HepG2 (cell line): ENCODE measurements at regions not wholly inside any gene's neighbourhood (a gene's known extent, or its start where the extent isn't known, plus 50 kb on each side); places are given as distances from the start of the nearest gene placed in this dataset.

Experiments
- ATAC-seq: fragments of 200-7000 bp; cut with Tn5 transposase; 3 replicates; pipeline ENCODE4 v1.9.1; 2020; ENCODE audit warnings: mild to moderate bottlenecking, moderate library complexity
- BruUV-seq: library from RNA; stranded (reverse); fragments of 400-500 nt; replicated peaks from 2 replicates; lab custom pipeline; 2021; lab: Mats Ljungman, UMichigan
- CTCF ChIA-PET: fragments of 300-600 bp; formaldehyde crosslinking; extraction: SDS; loops from one replicate; lab custom pipeline; 2021; ENCODE audit warnings: low total read pairs, inconsistent platforms, low intra/inter-chr PET ratio; lab: Yijun Ruan, JAX
- POLR2A ChIA-PET: fragments of 350-600 bp; sonication (Branson Sonifier 250); formaldehyde crosslinking; loops from one replicate; lab custom pipeline; 2020; ENCODE audit warnings: antibody characterized with exemption, inconsistent platforms; lab: Yijun Ruan, JAX
- DNase-seq: peaks from one replicate; pipeline ENCODE4 v3.0.0-alpha.2; 2015; ENCODE audit warnings: low spot score
- FAIRE-seq: peaks from 3 replicates; lab custom pipeline; 2011; peaks lifted over from hg19 to GRCh38; lab: Jason Lieb, UNC
- H2AFZ ChIP-seq: one replicate; pipeline ENCODE4 v1.6.1; 2011; ENCODE audit warnings: low read length, inconsistent platforms
- H3K27ac ChIP-seq: fragments of 300-600 bp; 3 replicates; pipeline ENCODE4 v1.8.0; 2011; ENCODE audit warnings: mixed run types, mild to moderate bottlenecking, mixed read lengths, low read length, inconsistent platforms; ENCODE audit not compliant: insufficient read depth; ENCODE audit errors: extremely low read length
- H3K27me3 ChIP-seq, 2 experiments: fragments of 200-600 bp in 1 of 2; 2 replicates in 1 of 2; 3 replicates in 1 of 2; pipeline versions ENCODE4 v1.6.0 to v1.8.0; 2011; ENCODE audit warnings: low read length in 2 of 2, mild to moderate bottlenecking in 2 of 2, moderate library complexity in 2 of 2, inconsistent platforms in 1 of 2; ENCODE audit not compliant: insufficient read depth in 2 of 2, control insufficient read depth in 1 of 2
- H3K36me3 ChIP-seq, 2 experiments: fragments of 200-600 bp in 1 of 2; replicated peaks in 1 of 2; 2 replicates in 1 of 2; 3 replicates in 1 of 2; pipeline versions ENCODE4 v1.5.1 to v1.8.0; 2011; ENCODE audit warnings: low read length in 2 of 2, inconsistent platforms in 1 of 2; ENCODE audit not compliant: insufficient read depth in 2 of 2, control insufficient read depth in 1 of 2
- H3K4me1 ChIP-seq: 2 replicates; pipeline ENCODE4 v1.5.1; 2012; ENCODE audit warnings: low read length, inconsistent platforms; ENCODE audit not compliant: insufficient read depth
- H3K4me2 ChIP-seq: 2 replicates; pipeline ENCODE4 v1.6.0; 2011; ENCODE audit warnings: low read depth, low read length, inconsistent platforms
- H3K4me3 ChIP-seq, 3 experiments: fragments of 200-600 bp in 1 of 3; sonication (generic), shearing (Covaris generic) in 1 of 3; replicated peaks in 1 of 3; 2 replicates each; pipeline ENCODE4 v1.5.1; 2011 to 2016; ENCODE audit warnings: low read length in 3 of 3, inconsistent platforms in 2 of 3, low read depth in 2 of 3, mild to moderate bottlenecking in 2 of 3, control low read depth in 1 of 3, mixed read lengths in 1 of 3; ENCODE audit not compliant: insufficient read depth in 1 of 3
- H3K79me2 ChIP-seq: one replicate; pipeline ENCODE4 v1.6.1; 2011; ENCODE audit warnings: low read length, inconsistent platforms; ENCODE audit not compliant: insufficient read depth
- H3K9ac ChIP-seq: 2 replicates; pipeline ENCODE4 v1.6.0; 2011; ENCODE audit warnings: mild to moderate bottlenecking, low read depth, low read length, inconsistent platforms; ENCODE audit not compliant: insufficient read depth
- H3K9me3 ChIP-seq: 2 replicates; pipeline ENCODE4 v1.5.1; 2012; ENCODE audit warnings: mild to moderate bottlenecking, low read length
- H4K20me1 ChIP-seq: 2 replicates; pipeline ENCODE4 v1.6.0; 2011; ENCODE audit warnings: inconsistent platforms, mild to moderate bottlenecking, low read length, moderate library complexity; ENCODE audit not compliant: insufficient read depth
- DPF2 ChIP-seq: sonication (generic); formaldehyde crosslinking; IDR thresholded peaks from 2 replicates; pipeline ENCODE4 v1.4.0; 2020; ENCODE audit warnings: mild to moderate bottlenecking, low read depth, missing genetic modification reagents, borderline replicate concordance
- ELF1 ChIP-seq: sonication (generic); formaldehyde crosslinking; IDR thresholded peaks from 2 replicates; pipeline ENCODE4 v1.4.0; 2020; ENCODE audit warnings: missing genetic modification reagents
- FOXA3 ChIP-seq: IDR thresholded peaks from 2 replicates; pipeline ENCODE4 v1.6.1; 2016; ENCODE audit warnings: missing genetic modification reagents, missing compliant biosample characterization
- HOXA9 ChIP-seq: sonication (generic); formaldehyde crosslinking; IDR thresholded peaks from 2 replicates; pipeline ENCODE4 v1.8.1; 2022; ENCODE audit warnings: missing genetic modification reagents, mild to moderate bottlenecking, moderate library complexity, borderline replicate concordance
- MTA1 ChIP-seq: sonication (generic); formaldehyde crosslinking; IDR thresholded peaks from 2 replicates; pipeline ENCODE4 v1.4.0; 2020; ENCODE audit warnings: missing genetic modification reagents, mild to moderate bottlenecking, borderline replicate concordance
- NCOA2 ChIP-seq: sonication (generic); formaldehyde crosslinking; IDR thresholded peaks from 2 replicates; pipeline ENCODE4 v1.8.0; 2022; ENCODE audit warnings: inconsistent platforms
- NFKB2 ChIP-seq: sonication (generic); formaldehyde crosslinking; IDR thresholded peaks from 2 replicates; pipeline ENCODE4 v1.4.0; 2020; ENCODE audit warnings: missing genetic modification reagents, borderline replicate concordance
- TFE3 ChIP-seq: IDR thresholded peaks from 2 replicates; pipeline ENCODE4 v1.6.1; 2016
- TMF1 ChIP-seq: sonication (generic); formaldehyde crosslinking; IDR thresholded peaks from 2 replicates; pipeline ENCODE4 v1.8.1; 2022; ENCODE audit warnings: low read depth, missing genetic modification reagents
- TOE1 ChIP-seq: sonication (generic); formaldehyde crosslinking; IDR thresholded peaks from 2 replicates; pipeline ENCODE4 v1.4.0; 2020; ENCODE audit warnings: mild to moderate bottlenecking, missing genetic modification reagents
- YEATS2 ChIP-seq: sonication (generic); formaldehyde crosslinking; IDR thresholded peaks from 2 replicates; pipeline ENCODE4 v1.4.0; 2020; ENCODE audit warnings: missing genetic modification reagents, borderline replicate concordance
- ZNF160 ChIP-seq: sonication (generic); formaldehyde crosslinking; IDR thresholded peaks from 2 replicates; pipeline ENCODE4 v1.8.0; 2022; ENCODE audit warnings: mild to moderate bottlenecking, inconsistent platforms, missing genetic modification reagents
- ZNF354B ChIP-seq: sonication (generic); formaldehyde crosslinking; IDR thresholded peaks from 2 replicates; pipeline ENCODE4 v1.8.0; 2022; ENCODE audit warnings: mild to moderate bottlenecking, missing genetic modification reagents
- ZNF552 ChIP-seq: sonication (generic); formaldehyde crosslinking; IDR thresholded peaks from 2 replicates; pipeline ENCODE4 v1.9.0; 2022; ENCODE audit warnings: missing genetic modification reagents, mild to moderate bottlenecking, borderline replicate concordance
- ZNF557 ChIP-seq: sonication (generic); formaldehyde crosslinking; IDR thresholded peaks from 2 replicates; pipeline ENCODE4 v1.4.0; 2020; ENCODE audit warnings: missing genetic modification reagents
- ZNF567 ChIP-seq: sonication (generic); formaldehyde crosslinking; IDR thresholded peaks from 2 replicates; pipeline ENCODE4 v1.8.1; 2023; ENCODE audit warnings: mild to moderate bottlenecking, missing genetic modification reagents, borderline replicate concordance
- ZSCAN12 ChIP-seq: sonication (generic); formaldehyde crosslinking; IDR thresholded peaks from 2 replicates; pipeline ENCODE4 v1.9.0; 2021; ENCODE audit warnings: mild to moderate bottlenecking, missing genetic modification reagents
- WGBS: methylation state at CpG from one replicate; pipeline ENCODE4 v1.1.6; 2017; ENCODE audit warnings: low lambda C conversion rate; 5-methylcytosine and 5-hydroxymethylcytosine counted together
- in situ Hi-C: cut with HindIII; loops from 2 replicates; pipeline ENCODE4 v1.10.0; 2017; ENCODE audit warnings: low pct_unique_long_range_greater_than_20kb; ENCODE audit not compliant: extremely low pct_ligation_motif_present
- intact Hi-C: fragments of 100-400 bp; cut with micrococcal nuclease; formaldehyde crosslinking; loops from one replicate; pipeline ENCODE4 v1.10.0; 2022; ENCODE audit not compliant: unreplicated experiment
- TF ChIP-seq, protein P1 (sequence below), 2 experiments: sonication (generic) in 1 of 2; formaldehyde crosslinking in 1 of 2; IDR thresholded peaks; 2 replicates each; pipeline versions ENCODE4 v1.6.1 to v1.9.0; 2014 to 2022; ENCODE audit warnings: antibody characterized with exemption in 1 of 2, borderline replicate concordance in 1 of 2, inconsistent platforms in 1 of 2, low read depth in 1 of 2, missing genetic modification reagents in 1 of 2
- TF ChIP-seq, protein P2 (sequence below): sonication (generic); formaldehyde crosslinking; conservative IDR thresholded peaks from 2 replicates; pipeline ENCODE4 v1.4.0; 2020; ENCODE audit warnings: missing genetic modification reagents

GRCh38 chr10:3579845-3580244, 205.2 kb downstream of the KLF6 start:
- Histone ChIP-seq H3K4me3 (no peak overlapping the region), H3K27me3 (peaks cover 0 to 8% of the 10 kb centered on the region in 2 experiments; a peak in 1 of 5 replicates), H3K9ac (no peak overlapping the region), H3K9me3 (no peaks in the 10 kb centered on the region), H3K36me3 (no peaks in the 10 kb centered on the region), H3K4me1 (no peaks in the 10 kb centered on the region), H4K20me1 (no peaks in the 10 kb centered on the region), H3K27ac (no peak overlapping the region), H3K4me2 (no peak overlapping the region), H3K79me2 (no peaks in the 10 kb centered on the region), H2AFZ (no peak overlapping the region)
- 0% methylated on average over 3 of the region's 3 CpGs for WGBS
- FAIRE-seq (no peak), DNase-seq (no peak), ATAC-seq (no peak)
- ChIA-PET CTCF (no interaction called here), POLR2A (no interaction called here)
- in situ Hi-C loops (no loop called here), intact Hi-C loops (no loop called here)
- no TSS peak for BruUV-seq
- TF ChIP-seq, protein P1, sequence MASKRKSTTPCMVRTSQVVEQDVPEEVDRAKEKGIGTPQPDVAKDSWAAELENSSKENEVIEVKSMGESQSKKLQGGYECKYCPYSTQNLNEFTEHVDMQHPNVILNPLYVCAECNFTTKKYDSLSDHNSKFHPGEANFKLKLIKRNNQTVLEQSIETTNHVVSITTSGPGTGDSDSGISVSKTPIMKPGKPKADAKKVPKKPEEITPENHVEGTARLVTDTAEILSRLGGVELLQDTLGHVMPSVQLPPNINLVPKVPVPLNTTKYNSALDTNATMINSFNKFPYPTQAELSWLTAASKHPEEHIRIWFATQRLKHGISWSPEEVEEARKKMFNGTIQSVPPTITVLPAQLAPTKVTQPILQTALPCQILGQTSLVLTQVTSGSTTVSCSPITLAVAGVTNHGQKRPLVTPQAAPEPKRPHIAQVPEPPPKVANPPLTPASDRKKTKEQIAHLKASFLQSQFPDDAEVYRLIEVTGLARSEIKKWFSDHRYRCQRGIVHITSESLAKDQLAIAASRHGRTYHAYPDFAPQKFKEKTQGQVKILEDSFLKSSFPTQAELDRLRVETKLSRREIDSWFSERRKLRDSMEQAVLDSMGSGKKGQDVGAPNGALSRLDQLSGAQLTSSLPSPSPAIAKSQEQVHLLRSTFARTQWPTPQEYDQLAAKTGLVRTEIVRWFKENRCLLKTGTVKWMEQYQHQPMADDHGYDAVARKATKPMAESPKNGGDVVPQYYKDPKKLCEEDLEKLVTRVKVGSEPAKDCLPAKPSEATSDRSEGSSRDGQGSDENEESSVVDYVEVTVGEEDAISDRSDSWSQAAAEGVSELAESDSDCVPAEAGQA (IDR thresholded peaks at IDR 0.05; ENCODE audit: low read depth), result no peak
- TF ChIP-seq, protein P1 (CRISPR knock-in tag; IDR thresholded peaks at IDR 0.05; ENCODE audit: borderline replicate concordance), result no peak
- TF ChIP-seq ZNF354B (no peak), TMF1 (no peak), ZNF557 (CRISPR knock-in tag) (no peak), FOXA3 (CRISPR knock-in tag) (no peak), HOXA9 (CRISPR knock-in tag) (no peak), ZNF552 (CRISPR knock-in tag) (no peak), ZSCAN12 (CRISPR knock-in tag) (no peak), NFKB2 (CRISPR knock-in tag) (no peak), ZNF160 (CRISPR knock-in tag) (no peak), TFE3 (CRISPR knock-in tag) (no peak), YEATS2 (CRISPR knock-in tag) (no peak), ELF1 (CRISPR knock-in tag) (no peak), MTA1 (CRISPR knock-in tag) (no peak), NCOA2 (CRISPR knock-in tag) (no peak), DPF2 (CRISPR knock-in tag) (no peak), TOE1 (CRISPR knock-in tag) (no peak), ZNF567 (CRISPR knock-in tag) (no peak)
- TF ChIP-seq, protein P2, sequence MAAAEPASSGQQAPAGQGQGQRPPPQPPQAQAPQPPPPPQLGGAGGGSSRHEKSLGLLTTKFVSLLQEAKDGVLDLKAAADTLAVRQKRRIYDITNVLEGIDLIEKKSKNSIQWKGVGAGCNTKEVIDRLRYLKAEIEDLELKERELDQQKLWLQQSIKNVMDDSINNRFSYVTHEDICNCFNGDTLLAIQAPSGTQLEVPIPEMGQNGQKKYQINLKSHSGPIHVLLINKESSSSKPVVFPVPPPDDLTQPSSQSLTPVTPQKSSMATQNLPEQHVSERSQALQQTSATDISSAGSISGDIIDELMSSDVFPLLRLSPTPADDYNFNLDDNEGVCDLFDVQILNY, result no peak
